Peyer's patch (tissue), 4 donors: ENCODE measurements at regions not wholly inside any gene's neighbourhood (a gene's known extent, or its start where the extent isn't known, plus 50 kb on each side); places are given as distances from the start of the nearest gene placed in this dataset.
"Not testable (repeated sequence)": the region's sequence is repeated elsewhere in the genome, so short reads cannot be mapped to it uniquely, and the experiment has no call there.

ENCODE experiments used
- DNase-seq, 3 donors: peaks; one replicate each; pipeline ENCODE4 v3.0.0-alpha.2; 2017 to 2019
- H3K27ac ChIP-seq, 4 donors: fragments of 200-600 bp; sonication (generic); one replicate each; pipeline ENCODE4 v1.5.1; 2016 to 2019
- H3K27me3 ChIP-seq, 2 donors: fragments of 200-600 bp; sonication (generic); one replicate each; pipeline ENCODE4 v1.5.1; 2019
- H3K36me3 ChIP-seq, 3 donors: fragments of 200-600 bp; sonication (generic); one replicate each; pipeline ENCODE4 v1.5.1; 2016 to 2019
- H3K4me1 ChIP-seq, 4 donors: fragments of 200-600 bp; sonication (generic); one replicate each; pipeline ENCODE4 v1.5.1; 2016 to 2019
- H3K4me3 ChIP-seq, 4 donors: fragments of 200-600 bp; sonication (generic); 1 replicate in 3 of 4; 2 replicates in 1 of 4; pipeline ENCODE4 v1.5.1; 2016 to 2019; ENCODE audit warnings: mild to moderate bottlenecking in 1 of 4
- H3K9me3 ChIP-seq, 4 donors: fragments of 200-600 bp; sonication (generic); one replicate each; pipeline ENCODE4 v1.5.1; 2016 to 2019; ENCODE audit warnings: mild to moderate bottlenecking in 1 of 4
- POLR2A ChIP-seq, 2 donors: fragments of 450-650 bp; IDR thresholded peaks; one replicate each; pipeline ENCODE4 v1.5.1; 2017; ENCODE audit warnings: antibody characterized with exemption in 2 of 2, mild to moderate bottlenecking in 2 of 2, moderate library complexity in 2 of 2
- TF ChIP-seq, protein P1 (sequence below), 6 experiments: fragments of 450-650 bp in 4 of 6; fragments of 200-600 bp in 2 of 6; sonication (generic) in 1 of 6; IDR thresholded peaks; one replicate each; pipeline ENCODE4 v1.5.1; 2017 to 2019; ENCODE audit warnings: antibody characterized with exemption in 6 of 6, mild to moderate bottlenecking in 3 of 6, moderate library complexity in 1 of 6

DNA sequence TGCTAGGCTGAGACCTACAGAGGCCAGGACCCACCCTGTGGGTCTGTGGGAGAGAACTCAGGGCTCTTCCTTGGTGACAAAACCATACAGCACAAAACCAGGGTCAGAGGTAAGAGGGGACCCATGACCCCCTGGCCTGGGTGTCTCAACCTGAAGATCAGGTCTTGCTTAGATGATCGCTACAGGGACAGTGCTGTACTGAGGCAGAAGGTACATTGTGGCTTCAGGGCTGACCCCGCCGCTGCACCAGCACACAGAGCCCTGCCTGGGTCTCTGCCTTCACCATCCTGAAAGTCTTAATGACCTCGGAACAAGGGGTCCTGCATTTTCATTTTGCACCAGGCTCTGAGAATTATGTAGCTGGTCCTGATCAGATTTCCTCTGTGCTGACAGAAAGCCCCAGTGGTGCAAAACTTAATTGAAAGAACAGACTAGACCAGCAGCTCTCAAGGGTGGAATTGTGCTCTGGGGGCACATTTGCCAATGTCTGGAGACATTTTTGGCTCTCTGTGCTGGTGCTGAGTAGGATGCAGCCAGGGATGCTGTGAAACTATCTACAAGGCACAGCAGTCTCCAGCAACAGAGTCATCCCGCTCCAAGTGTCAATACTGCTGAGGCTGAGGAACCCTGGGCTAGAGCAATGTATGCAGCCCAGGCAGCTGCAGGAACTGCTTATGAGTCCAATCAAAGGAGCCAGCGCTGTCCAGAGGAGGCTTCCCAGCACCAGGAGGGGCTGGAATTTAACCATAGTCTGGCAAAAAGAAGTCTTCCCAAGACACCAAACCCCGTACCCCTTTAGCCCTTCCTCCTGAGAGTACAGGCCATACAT, 254.9 kb downstream of the ERMARD start:
- Histone ChIP-seq H3K27ac (no peak overlapping the region), H3K4me3 (no peak overlapping the region), H3K27me3 (no peaks in the 10 kb centered on the region), H3K36me3 (no peaks in the 10 kb centered on the region), H3K4me1 (no peaks in the 10 kb centered on the region), H3K9me3 (peaks cover 0 to 3% (median 0%) of the 10 kb centered on the region in 4 donors)
- TF ChIP-seq, protein P1, sequence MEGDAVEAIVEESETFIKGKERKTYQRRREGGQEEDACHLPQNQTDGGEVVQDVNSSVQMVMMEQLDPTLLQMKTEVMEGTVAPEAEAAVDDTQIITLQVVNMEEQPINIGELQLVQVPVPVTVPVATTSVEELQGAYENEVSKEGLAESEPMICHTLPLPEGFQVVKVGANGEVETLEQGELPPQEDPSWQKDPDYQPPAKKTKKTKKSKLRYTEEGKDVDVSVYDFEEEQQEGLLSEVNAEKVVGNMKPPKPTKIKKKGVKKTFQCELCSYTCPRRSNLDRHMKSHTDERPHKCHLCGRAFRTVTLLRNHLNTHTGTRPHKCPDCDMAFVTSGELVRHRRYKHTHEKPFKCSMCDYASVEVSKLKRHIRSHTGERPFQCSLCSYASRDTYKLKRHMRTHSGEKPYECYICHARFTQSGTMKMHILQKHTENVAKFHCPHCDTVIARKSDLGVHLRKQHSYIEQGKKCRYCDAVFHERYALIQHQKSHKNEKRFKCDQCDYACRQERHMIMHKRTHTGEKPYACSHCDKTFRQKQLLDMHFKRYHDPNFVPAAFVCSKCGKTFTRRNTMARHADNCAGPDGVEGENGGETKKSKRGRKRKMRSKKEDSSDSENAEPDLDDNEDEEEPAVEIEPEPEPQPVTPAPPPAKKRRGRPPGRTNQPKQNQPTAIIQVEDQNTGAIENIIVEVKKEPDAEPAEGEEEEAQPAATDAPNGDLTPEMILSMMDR (IDR thresholded peaks at IDR 0.05) = no peak
- TF ChIP-seq POLR2A (IDR thresholded peaks at IDR 0.05) = no peak
- no peak for DNase-seq

DNA sequence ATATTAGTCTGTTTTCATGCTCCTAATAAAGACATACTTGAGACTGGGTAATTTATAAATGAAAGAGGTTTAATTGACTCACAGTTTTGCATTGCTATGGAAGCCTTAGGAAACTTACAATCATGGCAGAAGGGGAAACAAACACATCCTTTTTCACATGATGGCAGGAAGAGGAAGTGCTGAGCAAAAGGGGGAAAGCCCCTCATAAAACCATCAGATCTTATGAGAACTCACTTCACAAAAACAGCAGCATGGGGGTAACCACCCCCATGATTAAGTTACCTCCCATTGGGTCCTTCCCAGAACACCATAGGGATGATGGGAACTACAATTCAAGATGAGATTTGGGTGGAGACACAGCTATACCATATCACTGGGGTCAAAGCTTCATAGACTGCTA, 254.2 kb downstream of the ERMARD start:
- no peak overlapping the region for H3K4me3 ChIP-seq
- H3K4me1 ChIP-seq = no peaks in the 10 kb centered on the region
- H3K27me3 ChIP-seq = no peaks in the 10 kb centered on the region
- no peaks in the 10 kb centered on the region for H3K36me3 ChIP-seq
- TF ChIP-seq POLR2A (IDR thresholded peaks at IDR 0.05) = no peak
- TF ChIP-seq, protein P1 (IDR thresholded peaks at IDR 0.05) = no peak
- H3K9me3 ChIP-seq = peaks cover 0 to 3% (median 0%) of the 10 kb centered on the region in 4 donors
- DNase-seq = no peak
- no peak overlapping the region for H3K27ac ChIP-seq

DNA sequence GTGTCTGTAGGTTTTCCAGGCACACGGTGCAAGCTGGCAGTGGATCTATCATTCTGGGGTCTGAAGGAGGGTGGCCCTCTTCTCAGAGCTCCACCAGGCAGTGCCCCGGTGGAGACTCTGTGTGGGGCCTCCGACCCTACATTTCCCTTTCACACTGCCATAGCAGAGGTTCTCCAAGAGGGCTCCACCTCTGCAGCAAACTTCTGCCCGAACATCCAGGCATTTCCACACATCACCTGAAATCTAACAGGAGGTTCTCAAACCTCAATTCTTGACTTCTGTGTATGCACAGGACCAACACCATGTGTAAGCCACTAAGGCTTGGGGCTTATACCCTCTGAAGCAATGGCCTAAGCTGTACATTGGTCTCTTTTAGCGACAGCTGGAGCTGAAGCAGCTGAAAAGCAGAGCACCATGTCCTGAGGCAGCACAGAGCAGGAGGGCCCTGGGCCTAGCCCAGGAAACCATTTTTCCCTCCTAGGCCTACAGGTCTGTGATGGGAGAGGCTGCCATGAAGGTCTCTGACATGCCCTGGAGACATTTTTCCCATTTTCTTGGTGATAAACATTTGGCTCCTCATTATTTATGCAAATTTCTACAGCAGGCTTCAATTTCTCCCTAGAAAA, 253.3 kb downstream of the ERMARD start:
- DNase-seq = no peak
- H3K9me3 ChIP-seq = peaks cover 0 to 3% (median 0%) of the 10 kb centered on the region in 4 donors
- TF ChIP-seq, protein P1 (IDR thresholded peaks at IDR 0.05) = no peak
- TF ChIP-seq POLR2A (IDR thresholded peaks at IDR 0.05) = no peak
- H3K36me3 ChIP-seq = no peaks in the 10 kb centered on the region
- H3K4me3 ChIP-seq = no peak overlapping the region
- H3K27me3 ChIP-seq = no peaks in the 10 kb centered on the region
- H3K4me1 ChIP-seq = no peaks in the 10 kb centered on the region
- no peak overlapping the region for H3K27ac ChIP-seq

- Histone ChIP-seq H3K4me1 (no peaks in the 10 kb centered on the region), H3K36me3 (no peaks in the 10 kb centered on the region), H3K9me3 (peaks cover 0 to 3% (median 0%) of the 10 kb centered on the region in 4 donors), H3K27ac (no peak overlapping the region), H3K4me3 (no peak overlapping the region), H3K27me3 (no peaks in the 10 kb centered on the region)
- no peak for DNase-seq
- TF ChIP-seq, protein P1 (IDR thresholded peaks at IDR 0.05) = no peak
- no peak for TF ChIP-seq POLR2A (IDR thresholded peaks at IDR 0.05)
These were observed 252.2 kb downstream of the ERMARD start for GRCh38 chr6:170003451-170004160.

DNA sequence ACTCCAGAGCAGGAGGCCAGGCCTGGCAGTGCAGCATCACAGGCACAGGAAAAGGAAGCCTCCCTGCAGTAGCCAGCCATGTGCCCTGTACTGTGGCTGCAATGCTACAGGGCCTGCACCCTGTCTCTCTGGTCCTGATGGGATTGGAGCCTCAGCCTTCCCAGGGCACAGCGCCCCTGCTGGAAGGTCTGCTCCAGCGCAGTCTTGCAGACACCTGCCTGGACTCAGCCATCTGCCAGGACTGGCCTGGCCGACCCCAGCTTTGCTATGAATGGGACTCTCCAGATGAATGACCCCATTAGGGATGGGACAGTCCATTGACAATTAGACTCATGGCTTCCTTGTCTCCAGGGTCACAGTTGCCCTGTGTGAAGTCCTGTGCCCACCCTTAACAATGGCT, 251.6 kb downstream of the ERMARD start:
- Histone ChIP-seq H3K4me1 (no peaks in the 10 kb centered on the region), H3K27ac (no peak overlapping the region), H3K9me3 (peaks cover 0 to 3% (median 0%) of the 10 kb centered on the region in 4 donors), H3K4me3 (no peak overlapping the region), H3K36me3 (no peaks in the 10 kb centered on the region), H3K27me3 (no peaks in the 10 kb centered on the region)
- no peak for DNase-seq
- TF ChIP-seq POLR2A (IDR thresholded peaks at IDR 0.05) = no peak
- TF ChIP-seq, protein P1 (IDR thresholded peaks at IDR 0.05) = no peak

- not testable (repeated sequence) for H3K27ac ChIP-seq, DNase-seq, H3K9me3 ChIP-seq, H3K4me3 ChIP-seq, H3K27me3 ChIP-seq, H3K36me3 ChIP-seq, H3K4me1 ChIP-seq
These were observed 250.4 kb downstream of the ERMARD start for GRCh38 chr6:170001782-170002181.
